CD14-positive monocyte (primary cell): ENCODE measurements at regions not wholly inside any gene's neighbourhood (a gene's known extent, or its start where the extent isn't known, plus 50 kb on each side); places are given as distances from the start of the nearest gene placed in this dataset.

Experiments used
- DNase-seq, 3 donors: peaks; one replicate each; pipeline ENCODE4 v3.0.0-alpha.2; 2011 to 2022
- H2AFZ ChIP-seq: 2 replicates; pipeline ENCODE4 v1.6.0; 2012; ENCODE audit warnings: mild to moderate bottlenecking, low read depth, low read length, inconsistent platforms; ENCODE audit not compliant: insufficient read depth, poor library complexity, severe bottlenecking
- H3K27ac ChIP-seq, 2 donors: 1 replicate in 1 of 2; 2 replicates in 1 of 2; pipeline ENCODE4 v1.5.1; 2012 to 2013; ENCODE audit warnings: low read length in 2 of 2, control low read depth in 1 of 2, inconsistent platforms in 1 of 2, low read depth in 1 of 2, mild to moderate bottlenecking in 1 of 2
- H3K27me3 ChIP-seq, 2 donors: one replicate each; pipeline versions ENCODE4 v1.6.0 to v1.6.1; 2011 to 2013; ENCODE audit warnings: low read length in 2 of 2; ENCODE audit not compliant: control insufficient read depth in 2 of 2, insufficient read depth in 2 of 2
- H3K36me3 ChIP-seq, 2 donors: replicated peaks in 1 of 2; 1 replicate in 1 of 2; 2 replicates in 1 of 2; pipeline versions ENCODE4 v1.5.1 to v1.6.1; 2012 to 2013; ENCODE audit warnings: low read length in 2 of 2, control low read depth in 1 of 2, inconsistent platforms in 1 of 2, mild to moderate bottlenecking in 1 of 2; ENCODE audit not compliant: insufficient read depth in 2 of 2, control insufficient read depth in 1 of 2
- H3K4me1 ChIP-seq, 2 donors: 1 replicate in 1 of 2; 2 replicates in 1 of 2; pipeline versions ENCODE4 v1.5.1 to v1.6.1; 2012 to 2013; ENCODE audit warnings: low read length in 2 of 2, control low read depth in 1 of 2, inconsistent platforms in 1 of 2, mild to moderate bottlenecking in 1 of 2, moderate library complexity in 1 of 2; ENCODE audit not compliant: insufficient read depth in 2 of 2, control insufficient read depth in 1 of 2
- H3K4me2 ChIP-seq: replicated peaks from 2 replicates; pipeline ENCODE3; 2012; ENCODE audit warnings: low read length, moderate library complexity, mild to moderate bottlenecking; ENCODE audit not compliant: poor library complexity, severe bottlenecking; ENCODE audit errors: extremely low read depth
- H3K4me3 ChIP-seq, 3 experiments: fragments of 200-600 bp in 1 of 3; sonication (generic) in 1 of 3; replicated peaks in 1 of 3; 1 replicate in 2 of 3; 2 replicates in 1 of 3; pipeline ENCODE4 v1.5.1; 2011 to 2013; ENCODE audit warnings: low read length in 3 of 3, mild to moderate bottlenecking in 3 of 3, control low read depth in 2 of 3, low read depth in 2 of 3, inconsistent platforms in 1 of 3, moderate library complexity in 1 of 3
- H3K79me2 ChIP-seq: 2 replicates; pipeline ENCODE4 v1.6.0; 2012; ENCODE audit warnings: mild to moderate bottlenecking, control low read depth, inconsistent platforms, low read length, moderate library complexity; ENCODE audit not compliant: insufficient read depth
- H3K9ac ChIP-seq: 2 replicates; pipeline ENCODE4 v1.6.0; 2017; ENCODE audit warnings: low read length, mild to moderate bottlenecking; ENCODE audit not compliant: insufficient read depth, poor library complexity, severe bottlenecking
- H3K9me3 ChIP-seq, 2 donors: replicated peaks in 1 of 2; 1 replicate in 1 of 2; 2 replicates in 1 of 2; pipeline versions ENCODE4 v1.5.1 to v1.6.1; 2012 to 2013; ENCODE audit warnings: low read length in 2 of 2, control low read depth in 1 of 2; ENCODE audit not compliant: control insufficient read depth in 1 of 2, insufficient read depth in 1 of 2
- H4K20me1 ChIP-seq: 2 replicates; pipeline ENCODE4 v1.6.0; 2012; ENCODE audit warnings: mild to moderate bottlenecking, low read length, control low read depth, moderate library complexity; ENCODE audit not compliant: insufficient read depth
- H3K27ac Mint-ChIP-seq, 7 donors: one replicate each; pipeline ENCODE4 v1.8.0; 2020; ENCODE audit warnings: mild to moderate bottlenecking in 7 of 7, mixed read lengths in 7 of 7, moderate library complexity in 6 of 7, inconsistent platforms in 2 of 7
- H3K27me3 Mint-ChIP-seq, 3 donors: one replicate each; pipeline ENCODE4 v1.8.0; 2021 to 2022; ENCODE audit warnings: low read depth in 3 of 3, mild to moderate bottlenecking in 3 of 3, mixed read lengths in 3 of 3, moderate library complexity in 3 of 3, inconsistent platforms in 1 of 3
- H3K36me3 Mint-ChIP-seq, 2 donors: one replicate each; pipeline ENCODE4 v1.8.0; 2020; ENCODE audit warnings: mixed read lengths in 2 of 2, inconsistent platforms in 1 of 2, mild to moderate bottlenecking in 1 of 2
- H3K4me1 Mint-ChIP-seq: one replicate; pipeline ENCODE4 v1.8.0; 2020; ENCODE audit warnings: mild to moderate bottlenecking, mixed read lengths
- H3K4me3 Mint-ChIP-seq, 2 donors: one replicate each; pipeline ENCODE4 v1.8.0; 2020; ENCODE audit warnings: mild to moderate bottlenecking in 2 of 2, mixed read lengths in 2 of 2, moderate library complexity in 1 of 2
- H3K9me3 Mint-ChIP-seq, 7 donors: one replicate each; pipeline ENCODE4 v1.8.0; 2020 to 2022; ENCODE audit warnings: mixed read lengths in 7 of 7, mild to moderate bottlenecking in 6 of 7, moderate library complexity in 6 of 7, inconsistent platforms in 2 of 7
- CTCF ChIP-seq: fragments of 200-600 bp; IDR thresholded peaks from one replicate; pipeline ENCODE4 v1.8.0; 2022; ENCODE audit warnings: antibody characterized with exemption, mild to moderate bottlenecking
- WGBS: methylation state at CpG from one replicate; pipeline ENCODE4 v1.1.5; 2013; ENCODE audit warnings: missing lambda C conversion rate; ENCODE audit not compliant: insufficient coverage; 5-methylcytosine and 5-hydroxymethylcytosine counted together
- intact Hi-C, 2 donors: fragments of 100-400 bp; cut with micrococcal nuclease; formaldehyde crosslinking; loops; one replicate each; pipeline versions ENCODE4 v1.15.0 to v1.15.1; 2023

- no peak overlapping the region for H3K4me2 ChIP-seq
- no peak overlapping the region for H3K27ac ChIP-seq
- intact Hi-C loops = no loop called here
- Mint-ChIP-seq H3K27me3 (peaks cover 0 to 1% (median 0%) of the 10 kb centered on the region in 3 donors), H3K36me3 (no peaks in the 10 kb centered on the region), H3K4me1 (no peaks in the 10 kb centered on the region), H3K27ac (no peak overlapping the region), H3K4me3 (no peak overlapping the region), H3K9me3 (peaks cover 0 to 6% (median 1%) of the 10 kb centered on the region in 7 donors)
- no peaks in the 10 kb centered on the region for H3K4me1 ChIP-seq
- H4K20me1 ChIP-seq = no peaks in the 10 kb centered on the region
- H3K79me2 ChIP-seq = no peaks in the 10 kb centered on the region
- H3K27me3 ChIP-seq = no peaks in the 10 kb centered on the region
- H3K4me3 ChIP-seq = no peak overlapping the region
- H3K9ac ChIP-seq = no peak overlapping the region
- H2AFZ ChIP-seq = no peak overlapping the region
- DNase-seq = no peak
- TF ChIP-seq CTCF = no peak
- H3K36me3 ChIP-seq = no peaks in the 10 kb centered on the region
- peaks cover 0 to 6% of the 10 kb centered on the region in 2 donors for H3K9me3 ChIP-seq
- 100% methylated on average over 1 of the region's 5 CpGs for WGBS
Measured at GRCh38 chr6:21332077-21332476, 261.5 kb upstream of the SOX4 start.

- no peaks in the 10 kb centered on the region for H3K79me2 ChIP-seq
- no peak overlapping the region for H3K4me3 Mint-ChIP-seq
Measured at GRCh38 chr6:21332660-21333059, 260.9 kb upstream of the SOX4 start.

More at GRCh38 chr6:21332660-21333059, 260.9 kb upstream of the SOX4 start:
- H3K36me3 Mint-ChIP-seq = no peaks in the 10 kb centered on the region
- no peaks in the 10 kb centered on the region for H3K27me3 ChIP-seq
- peaks cover 0 to 11% of the 10 kb centered on the region in 2 donors for H3K9me3 ChIP-seq
- H3K9me3 Mint-ChIP-seq = peaks cover 3 to 9% (median 5%) of the 10 kb centered on the region in 7 donors
- 100% methylated on average over 4 of the region's 8 CpGs for WGBS
- no peak overlapping the region for H3K27ac ChIP-seq
- intact Hi-C loops = no loop called here
- no peak overlapping the region for H3K9ac ChIP-seq
- H3K27me3 Mint-ChIP-seq = peaks cover 0 to 1% (median 0%) of the 10 kb centered on the region in 3 donors
- no peak overlapping the region for H3K4me3 ChIP-seq
- no peak overlapping the region for H3K4me2 ChIP-seq
- H3K27ac Mint-ChIP-seq = no peak overlapping the region
- no peak overlapping the region for H2AFZ ChIP-seq
- no peak for DNase-seq
- H3K4me1 ChIP-seq = no peaks in the 10 kb centered on the region
- H4K20me1 ChIP-seq = no peaks in the 10 kb centered on the region
- no peak for TF ChIP-seq CTCF
- no peaks in the 10 kb centered on the region for H3K4me1 Mint-ChIP-seq
- H3K36me3 ChIP-seq = no peaks in the 10 kb centered on the region
